ENCODE measurements at regions not wholly inside any gene's neighbourhood (a gene's known extent, or its start where the extent isn't known, plus 50 kb on each side); places are given as distances from the start of the nearest gene placed in this dataset.
"Not testable (repeated sequence)": the region's sequence is repeated elsewhere in the genome, so short reads cannot be mapped to it uniquely, and the experiment has no call there.

GRCh38 chr7:19284136-19284535 lies 138.9 kb upstream of the FERD3L start:
- H3K27ac Mint-ChIP-seq, result no peak overlapping the region

DNA sequence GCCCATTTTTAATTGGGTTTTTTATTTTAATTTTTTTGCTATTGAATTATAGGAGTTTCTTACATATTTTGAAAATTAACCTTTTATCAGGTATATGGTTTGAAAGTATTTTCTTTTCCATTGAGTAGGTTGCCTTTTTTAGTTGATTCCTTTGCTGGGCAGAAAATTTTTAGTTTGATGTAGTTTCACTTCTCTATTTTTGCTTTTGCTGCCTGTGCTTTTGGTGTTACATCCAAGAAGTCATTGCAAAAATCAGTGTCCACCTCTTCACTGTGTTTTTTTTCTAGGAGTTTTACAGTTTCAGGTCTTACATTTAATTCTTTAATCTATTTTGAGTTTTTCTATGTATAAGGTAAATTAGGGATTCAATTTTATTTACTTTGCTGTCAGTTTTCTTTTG lies 129.8 kb upstream of the FERD3L start:
- no peaks in the 10 kb centered on the region for H3K4me1 ChIP-seq (ENCODE audit: control insufficient read depth in 1 of 2, insufficient read depth in 2 of 2, low read length in 2 of 2)
- H3K79me2 ChIP-seq (ENCODE audit: insufficient read depth, low read length), result no peaks in the 10 kb centered on the region
- H3K9me3 ChIP-seq (replicated peaks in 1 of 2; ENCODE audit: control insufficient read depth in 1 of 2, insufficient read depth in 1 of 2, low read length in 2 of 2), result peaks cover 0 to 1% of the 10 kb centered on the region in 2 donors
- intact Hi-C loops (cut with micrococcal nuclease), result no loop called here
- H3K4me2 ChIP-seq (replicated peaks; ENCODE audit: extremely low read depth, low read length, poor library complexity, severe bottlenecking), result no peak overlapping the region
- no peak overlapping the region for H3K4me3 ChIP-seq (replicated peaks in 1 of 3; ENCODE audit: low read depth in 2 of 3, low read length in 3 of 3)
- no peaks in the 10 kb centered on the region for H4K20me1 ChIP-seq (ENCODE audit: insufficient read depth, low read length)
- Mint-ChIP-seq H3K4me1 (no peaks in the 10 kb centered on the region), H3K27me3 (ENCODE audit: low read depth in 3 of 3) (no peaks in the 10 kb centered on the region), H3K4me3 (no peak overlapping the region), H3K27ac (no peak overlapping the region), H3K9me3 (peaks cover 0 to 1% (median 0%) of the 10 kb centered on the region in 7 donors), H3K36me3 (no peaks in the 10 kb centered on the region)
- no peaks in the 10 kb centered on the region for H3K27me3 ChIP-seq (ENCODE audit: control insufficient read depth in 2 of 2, insufficient read depth in 2 of 2, low read length in 2 of 2)
- no peak overlapping the region for H2AFZ ChIP-seq (ENCODE audit: insufficient read depth, low read depth, low read length, poor library complexity, severe bottlenecking)
- no peak for DNase-seq
- no peak for TF ChIP-seq CTCF (IDR thresholded peaks at IDR 0.05)
- no peak overlapping the region for H3K9ac ChIP-seq (ENCODE audit: insufficient read depth, low read length, poor library complexity, severe bottlenecking)
- no peak overlapping the region for H3K27ac ChIP-seq (ENCODE audit: low read depth in 1 of 2, low read length in 2 of 2)
- H3K36me3 ChIP-seq (replicated peaks in 1 of 2; ENCODE audit: control insufficient read depth in 1 of 2, insufficient read depth in 2 of 2, low read length in 2 of 2), result no peaks in the 10 kb centered on the region

More at GRCh38 chr7:19284136-19284535, 138.9 kb upstream of the FERD3L start:
- Histone ChIP-seq H3K9me3 (replicated peaks in 1 of 2; ENCODE audit: control insufficient read depth in 1 of 2, insufficient read depth in 1 of 2, low read length in 2 of 2) (peaks cover 0 to 5% of the 10 kb centered on the region in 2 donors), H3K27ac (ENCODE audit: low read depth in 1 of 2, low read length in 2 of 2) (no peak overlapping the region), H2AFZ (ENCODE audit: insufficient read depth, low read depth, low read length, poor library complexity, severe bottlenecking) (no peak overlapping the region), H3K27me3 (ENCODE audit: control insufficient read depth in 2 of 2, insufficient read depth in 2 of 2, low read length in 2 of 2) (no peaks in the 10 kb centered on the region), H3K36me3 (replicated peaks in 1 of 2; ENCODE audit: control insufficient read depth in 1 of 2, insufficient read depth in 2 of 2, low read length in 2 of 2) (no peaks in the 10 kb centered on the region), H3K9ac (ENCODE audit: insufficient read depth, low read length, poor library complexity, severe bottlenecking) (no peak overlapping the region), H3K4me2 (replicated peaks; ENCODE audit: extremely low read depth, low read length, poor library complexity, severe bottlenecking) (no peak overlapping the region), H3K79me2 (ENCODE audit: insufficient read depth, low read length) (no peaks in the 10 kb centered on the region), H3K4me3 (replicated peaks in 1 of 3; ENCODE audit: low read depth in 2 of 3, low read length in 3 of 3) (no peak overlapping the region), H3K4me1 (ENCODE audit: control insufficient read depth in 1 of 2, insufficient read depth in 2 of 2, low read length in 2 of 2) (no peaks in the 10 kb centered on the region), H4K20me1 (ENCODE audit: insufficient read depth, low read length) (no peaks in the 10 kb centered on the region)
- intact Hi-C loops (cut with micrococcal nuclease), result no loop called here
- Mint-ChIP-seq H3K4me3 (no peak overlapping the region), H3K36me3 (no peaks in the 10 kb centered on the region), H3K27me3 (ENCODE audit: low read depth in 3 of 3) (no peaks in the 10 kb centered on the region), H3K4me1 (no peaks in the 10 kb centered on the region), H3K9me3 (peaks cover 0 to 2% (median 0%) of the 10 kb centered on the region in 7 donors)
- no peak for TF ChIP-seq CTCF (IDR thresholded peaks at IDR 0.05)
- DNase-seq, result no peak
- no CpG with 5 or more reads among the region's 1 CpG for WGBS (ENCODE audit: insufficient coverage)

DNA sequence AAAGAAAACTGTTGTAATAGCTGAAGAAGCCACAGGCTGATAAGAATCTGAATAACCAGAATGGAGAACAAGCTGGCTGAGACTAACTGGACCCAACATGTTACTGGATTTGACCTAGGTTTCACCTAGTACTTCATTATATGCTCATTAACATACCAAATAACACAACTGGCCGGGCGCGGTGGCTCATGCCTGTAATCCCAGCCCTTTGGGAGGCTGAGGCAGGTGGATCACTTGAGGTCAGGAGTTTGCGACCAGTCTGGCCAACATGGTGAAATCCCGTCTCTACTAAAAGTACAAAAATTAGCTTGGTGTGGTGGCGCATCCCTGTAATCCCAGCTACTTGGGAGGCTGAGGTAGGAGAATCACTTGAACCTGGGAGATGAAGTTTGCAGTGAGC lies 127.1 kb upstream of the FERD3L start:
- H3K9me3 Mint-ChIP-seq; H3K27ac Mint-ChIP-seq; H3K9ac ChIP-seq (ENCODE audit: insufficient read depth, low read length, poor library complexity, severe bottlenecking); H4K20me1 ChIP-seq (ENCODE audit: insufficient read depth, low read length); H2AFZ ChIP-seq (ENCODE audit: insufficient read depth, low read depth, low read length, poor library complexity, severe bottlenecking); H3K4me1 Mint-ChIP-seq; H3K9me3 ChIP-seq (replicated peaks in 1 of 2; ENCODE audit: control insufficient read depth in 1 of 2, insufficient read depth in 1 of 2, low read length in 2 of 2); H3K27me3 ChIP-seq (ENCODE audit: control insufficient read depth in 2 of 2, insufficient read depth in 2 of 2, low read length in 2 of 2); H3K4me1 ChIP-seq (ENCODE audit: control insufficient read depth in 1 of 2, insufficient read depth in 2 of 2, low read length in 2 of 2); H3K4me3 ChIP-seq (replicated peaks in 1 of 3; ENCODE audit: low read depth in 2 of 3, low read length in 3 of 3); H3K4me2 ChIP-seq (replicated peaks; ENCODE audit: extremely low read depth, low read length, poor library complexity, severe bottlenecking); H3K79me2 ChIP-seq (ENCODE audit: insufficient read depth, low read length); intact Hi-C loops (cut with micrococcal nuclease); H3K27ac ChIP-seq (ENCODE audit: low read depth in 1 of 2, low read length in 2 of 2); H3K27me3 Mint-ChIP-seq (ENCODE audit: low read depth in 3 of 3); H3K4me3 Mint-ChIP-seq; DNase-seq; H3K36me3 ChIP-seq (replicated peaks in 1 of 2; ENCODE audit: control insufficient read depth in 1 of 2, insufficient read depth in 2 of 2, low read length in 2 of 2); H3K36me3 Mint-ChIP-seq: not testable (repeated sequence)
- WGBS (ENCODE audit: insufficient coverage), result no CpG with 5 or more reads among the region's 6 CpGs

Data from CD14-positive monocyte (primary cell).